ENCODE measurements at regions not wholly inside any gene's neighbourhood (a gene's known extent, or its start where the extent isn't known, plus 50 kb on each side); places are given as distances from the start of the nearest gene placed in this dataset.
"Not testable (repeated sequence)": the region's sequence is repeated elsewhere in the genome, so short reads cannot be mapped to it uniquely, and the experiment has no call there.

DNA sequence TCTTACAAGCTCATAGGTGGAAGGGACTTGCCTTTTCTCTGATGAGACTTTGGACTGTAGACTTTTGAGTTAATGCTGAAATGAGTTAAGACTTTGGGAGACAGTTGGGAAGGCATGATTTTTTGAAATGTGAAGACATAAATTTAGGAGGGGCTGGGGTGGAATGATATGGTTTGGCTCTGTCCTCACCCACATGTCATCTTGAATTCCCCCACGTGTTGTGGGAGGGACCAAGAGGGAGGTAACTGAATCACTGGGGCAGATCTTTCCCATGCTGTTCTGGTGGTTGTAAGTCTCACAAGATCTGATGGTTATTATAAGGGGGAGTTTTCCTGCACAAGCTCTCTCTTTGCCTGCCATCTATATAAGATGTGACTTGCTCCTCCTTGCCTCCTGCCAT lies 777.9 kb downstream of the CENPC start:
- Histone ChIP-seq H3K4me1 (ENCODE audit: control insufficient read depth in 1 of 2, insufficient read depth in 1 of 2, low read depth in 1 of 2, low read length in 1 of 2) (no peaks in the 10 kb centered on the region), H3K9me3 (no peaks in the 10 kb centered on the region), H3K27me3 (no peaks in the 10 kb centered on the region), H3K36me3 (no peaks in the 10 kb centered on the region), H3K4me3 (ENCODE audit: low read depth in 1 of 2, low read length in 1 of 2) (no peak overlapping the region), H3K27ac (no peak overlapping the region)
- TF ChIP-seq, protein P1, sequence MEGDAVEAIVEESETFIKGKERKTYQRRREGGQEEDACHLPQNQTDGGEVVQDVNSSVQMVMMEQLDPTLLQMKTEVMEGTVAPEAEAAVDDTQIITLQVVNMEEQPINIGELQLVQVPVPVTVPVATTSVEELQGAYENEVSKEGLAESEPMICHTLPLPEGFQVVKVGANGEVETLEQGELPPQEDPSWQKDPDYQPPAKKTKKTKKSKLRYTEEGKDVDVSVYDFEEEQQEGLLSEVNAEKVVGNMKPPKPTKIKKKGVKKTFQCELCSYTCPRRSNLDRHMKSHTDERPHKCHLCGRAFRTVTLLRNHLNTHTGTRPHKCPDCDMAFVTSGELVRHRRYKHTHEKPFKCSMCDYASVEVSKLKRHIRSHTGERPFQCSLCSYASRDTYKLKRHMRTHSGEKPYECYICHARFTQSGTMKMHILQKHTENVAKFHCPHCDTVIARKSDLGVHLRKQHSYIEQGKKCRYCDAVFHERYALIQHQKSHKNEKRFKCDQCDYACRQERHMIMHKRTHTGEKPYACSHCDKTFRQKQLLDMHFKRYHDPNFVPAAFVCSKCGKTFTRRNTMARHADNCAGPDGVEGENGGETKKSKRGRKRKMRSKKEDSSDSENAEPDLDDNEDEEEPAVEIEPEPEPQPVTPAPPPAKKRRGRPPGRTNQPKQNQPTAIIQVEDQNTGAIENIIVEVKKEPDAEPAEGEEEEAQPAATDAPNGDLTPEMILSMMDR (IDR thresholded peaks at IDR 0.05): no peak

DNA sequence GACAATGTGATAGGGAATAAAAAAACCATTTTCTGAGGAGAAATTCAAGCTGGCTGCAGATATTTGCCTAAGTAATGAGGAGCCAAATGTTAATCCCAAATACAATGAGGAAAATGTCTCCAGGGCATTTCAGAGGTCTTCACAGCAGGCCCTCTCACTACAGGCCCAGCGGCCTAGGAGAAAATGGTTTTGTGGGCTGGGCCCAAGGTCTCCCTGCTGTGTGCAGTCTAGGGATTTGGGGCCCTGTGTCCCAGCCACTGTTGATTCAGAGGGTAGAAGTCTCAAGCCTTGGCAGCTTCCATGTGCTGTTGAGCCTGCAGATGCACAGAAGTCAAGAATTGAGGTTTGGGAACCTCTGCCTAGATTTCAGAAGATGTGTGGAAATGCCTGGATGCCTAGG lies 778.7 kb downstream of the CENPC start:
- no peaks in the 10 kb centered on the region for H3K9me3 ChIP-seq
- TF ChIP-seq, protein P1 (IDR thresholded peaks at IDR 0.05): no peak
- H3K27ac ChIP-seq: no peak overlapping the region
- H3K4me1 ChIP-seq (ENCODE audit: control insufficient read depth in 1 of 2, insufficient read depth in 1 of 2, low read depth in 1 of 2, low read length in 1 of 2): no peaks in the 10 kb centered on the region
- H3K27me3 ChIP-seq: no peaks in the 10 kb centered on the region
- no peaks in the 10 kb centered on the region for H3K36me3 ChIP-seq
- H3K4me3 ChIP-seq (ENCODE audit: low read depth in 1 of 2, low read length in 1 of 2): no peak overlapping the region

DNA sequence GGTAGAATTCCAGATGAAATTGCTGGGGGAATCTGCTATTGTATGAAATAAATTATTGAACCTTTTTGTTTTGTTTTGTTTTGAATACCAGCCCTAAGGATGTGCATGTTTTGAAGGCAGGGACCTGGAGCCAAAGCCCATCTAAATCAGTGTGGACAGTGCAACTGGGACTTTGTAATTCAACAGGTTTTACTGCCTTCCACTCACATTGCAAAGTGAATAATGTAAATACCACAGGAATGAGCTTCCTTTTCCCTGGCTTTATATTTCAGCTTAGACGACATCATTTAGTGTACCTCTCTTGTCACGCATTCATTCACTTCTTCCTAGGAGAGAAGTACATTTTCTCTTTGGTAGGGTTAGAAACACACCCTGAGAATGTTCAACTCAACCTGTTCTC lies 795.0 kb downstream of the CENPC start:
- Histone ChIP-seq H3K4me3 (ENCODE audit: low read depth in 1 of 2, low read length in 1 of 2) (no peak overlapping the region), H3K9me3 (no peaks in the 10 kb centered on the region), H3K36me3 (no peaks in the 10 kb centered on the region), H3K4me1 (ENCODE audit: control insufficient read depth in 1 of 2, insufficient read depth in 1 of 2, low read depth in 1 of 2, low read length in 1 of 2) (no peaks in the 10 kb centered on the region), H3K27ac (no peak overlapping the region), H3K27me3 (no peaks in the 10 kb centered on the region)
- TF ChIP-seq, protein P1 (IDR thresholded peaks at IDR 0.05): no peak

DNA sequence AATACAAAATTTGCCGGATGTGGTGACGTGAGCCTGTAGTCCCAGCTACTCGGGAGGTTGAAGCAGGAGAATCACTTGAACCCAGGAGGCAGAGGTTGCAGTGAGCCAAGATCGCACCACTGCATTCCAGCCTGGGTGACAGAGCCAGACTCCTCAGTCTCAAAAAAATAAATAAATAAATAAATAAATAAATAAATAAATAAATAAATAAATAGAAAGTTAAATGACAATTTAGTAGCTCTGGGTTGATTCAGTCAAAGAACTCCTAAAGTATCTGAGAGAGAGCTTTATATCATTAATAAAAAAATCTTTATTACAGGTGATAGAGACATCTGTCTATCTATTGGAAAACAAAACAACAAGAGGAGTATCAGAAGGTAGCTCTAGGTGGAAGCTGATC lies 798.4 kb downstream of the CENPC start:
- not testable (repeated sequence) for H3K27ac ChIP-seq; H3K4me1 ChIP-seq (ENCODE audit: control insufficient read depth in 1 of 2, insufficient read depth in 1 of 2, low read depth in 1 of 2, low read length in 1 of 2); H3K4me3 ChIP-seq (ENCODE audit: low read depth in 1 of 2, low read length in 1 of 2); H3K27me3 ChIP-seq; H3K36me3 ChIP-seq; H3K9me3 ChIP-seq

DNA sequence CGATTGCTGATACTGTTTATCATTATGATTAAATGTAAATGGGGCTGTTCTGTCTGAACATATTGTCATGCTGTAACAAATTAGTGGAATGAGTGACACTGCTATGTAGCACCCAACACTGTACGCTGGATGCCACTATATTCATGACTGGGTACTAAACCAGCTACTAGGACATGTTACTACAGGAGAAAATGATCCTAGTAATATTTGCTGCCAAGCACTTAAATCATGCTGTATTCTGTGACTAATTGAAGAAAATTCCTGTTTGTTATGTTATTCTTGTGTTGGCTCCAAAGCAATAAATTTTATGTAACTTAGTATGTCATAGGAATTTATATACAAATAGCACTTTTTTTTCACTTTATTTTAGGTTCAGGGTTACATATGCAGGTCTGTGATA lies 804.2 kb downstream of the CENPC start:
- Histone ChIP-seq H3K27ac (no peak overlapping the region), H3K9me3 (no peaks in the 10 kb centered on the region), H3K4me3 (ENCODE audit: low read depth in 1 of 2, low read length in 1 of 2) (no peak overlapping the region), H3K36me3 (no peaks in the 10 kb centered on the region), H3K27me3 (no peaks in the 10 kb centered on the region), H3K4me1 (ENCODE audit: control insufficient read depth in 1 of 2, insufficient read depth in 1 of 2, low read depth in 1 of 2, low read length in 1 of 2) (no peaks in the 10 kb centered on the region)
- TF ChIP-seq, protein P1 (IDR thresholded peaks at IDR 0.05): no peak

DNA sequence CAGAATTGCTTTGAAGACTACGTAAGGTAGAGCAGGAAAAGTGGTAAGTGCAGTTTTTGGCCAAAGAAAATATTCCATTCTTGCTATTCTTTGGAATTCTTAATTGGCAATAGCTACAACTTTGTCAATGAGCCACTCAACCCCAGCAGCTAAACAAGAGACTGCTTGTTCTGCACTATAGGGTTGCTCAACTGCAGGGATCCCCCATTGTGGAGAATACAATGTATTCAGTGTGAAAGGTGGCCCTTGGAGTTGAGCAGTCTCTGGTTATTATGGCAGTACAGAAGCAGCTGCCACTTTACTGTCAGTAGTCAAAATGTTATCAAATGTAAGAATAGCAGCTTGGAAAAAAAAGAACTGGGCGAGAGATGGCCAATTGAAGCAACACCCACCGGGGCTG lies 808.7 kb downstream of the CENPC start:
- Histone ChIP-seq H3K27ac (no peak overlapping the region), H3K4me3 (ENCODE audit: low read depth in 1 of 2, low read length in 1 of 2) (no peak overlapping the region), H3K27me3 (no peaks in the 10 kb centered on the region), H3K36me3 (no peaks in the 10 kb centered on the region), H3K4me1 (ENCODE audit: control insufficient read depth in 1 of 2, insufficient read depth in 1 of 2, low read depth in 1 of 2, low read length in 1 of 2) (no peaks in the 10 kb centered on the region), H3K9me3 (no peaks in the 10 kb centered on the region)
- TF ChIP-seq, protein P1 (IDR thresholded peaks at IDR 0.05): no peak
